ENCODE measurements at regions not wholly inside any gene's neighbourhood (a gene's known extent, or its start where the extent isn't known, plus 50 kb on each side); places are given as distances from the start of the nearest gene placed in this dataset.

DNA sequence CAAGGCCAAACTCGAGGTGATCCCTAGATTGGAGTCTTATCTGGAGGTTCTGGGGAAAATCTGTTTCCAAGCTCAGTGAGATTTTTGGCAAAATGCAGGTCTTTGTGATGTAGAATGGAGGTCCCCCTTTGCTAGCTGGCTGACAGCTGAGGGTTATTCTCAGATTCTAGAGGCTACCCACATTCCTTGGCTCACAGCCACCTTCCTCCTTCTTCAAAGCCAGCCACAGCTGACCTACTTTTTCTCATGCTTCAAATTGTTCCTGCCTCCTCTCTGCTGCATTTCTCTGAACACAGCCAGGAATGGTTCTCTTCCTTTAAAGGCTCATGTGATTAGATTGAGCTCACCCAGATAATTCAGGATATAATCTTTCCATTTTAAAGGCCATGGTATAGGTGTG lies 86.9 kb downstream of the VCX3A start:
- DNase-seq: no peak
- no peaks in the 10 kb centered on the region for H4K20me1 ChIP-seq (ENCODE audit: insufficient read depth)
- H3K9ac ChIP-seq: no peak overlapping the region
- CTCF ChIA-PET: no interaction called here
- H3K27me3 ChIP-seq (ENCODE audit: insufficient read depth): no peaks in the 10 kb centered on the region
- no peak overlapping the region for H3K4me2 ChIP-seq
- H2AFZ ChIP-seq (ENCODE audit: low read depth): no peak overlapping the region
- TF ChIP-seq, protein P1, sequence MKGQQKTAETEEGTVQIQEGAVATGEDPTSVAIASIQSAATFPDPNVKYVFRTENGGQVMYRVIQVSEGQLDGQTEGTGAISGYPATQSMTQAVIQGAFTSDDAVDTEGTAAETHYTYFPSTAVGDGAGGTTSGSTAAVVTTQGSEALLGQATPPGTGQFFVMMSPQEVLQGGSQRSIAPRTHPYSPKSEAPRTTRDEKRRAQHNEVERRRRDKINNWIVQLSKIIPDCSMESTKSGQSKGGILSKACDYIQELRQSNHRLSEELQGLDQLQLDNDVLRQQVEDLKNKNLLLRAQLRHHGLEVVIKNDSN (IDR thresholded peaks at IDR 0.05; ENCODE audit: borderline replicate concordance, low read depth): no peak
- no peak for TF ChIP-seq YY1 (IDR thresholded peaks at IDR 0.05; ENCODE audit: low read depth)
- TF ChIP-seq NRF1 (IDR thresholded peaks at IDR 0.05; ENCODE audit: low read depth, low read length): no peak
- TF ChIP-seq FOXJ3 (CRISPR knock-in tag; IDR thresholded peaks at IDR 0.05): no peak
- no peak for TF ChIP-seq CHD2 (IDR thresholded peaks at IDR 0.05; ENCODE audit: low read length, partially characterized antibody)
- no peak for TF ChIP-seq TEAD4 (IDR thresholded peaks at IDR 0.05; ENCODE audit: borderline replicate concordance, insufficient read depth)
- no peak for TF ChIP-seq MXI1 (IDR thresholded peaks at IDR 0.05; ENCODE audit: low read depth, low read length)
- TF ChIP-seq EZH2phosphoT487 (IDR thresholded peaks at IDR 0.05; ENCODE audit: borderline replicate concordance, low read depth): no peak
- TF ChIP-seq GATA2 (CRISPR knock-in tag; IDR thresholded peaks at IDR 0.05): no peak
- H3K4me3 ChIP-seq (ENCODE audit: low read depth in 2 of 2, low read length in 1 of 2): no peak overlapping the region
- no peaks in the 10 kb centered on the region for H3K36me3 ChIP-seq (replicated peaks in 1 of 2; ENCODE audit: control insufficient read depth in 1 of 2, insufficient read depth in 2 of 2, low read length in 1 of 2)
- no peaks in the 10 kb centered on the region for H3K9me2 ChIP-seq
- no peaks in the 10 kb centered on the region for H3F3A ChIP-seq (replicated peaks; ENCODE audit: insufficient read depth)
- WGBS (ENCODE audit: low lambda C conversion rate): 0% methylated on average over 1 of the region's 1 CpG
- no peaks in the 10 kb centered on the region for H3K79me2 ChIP-seq (ENCODE audit: insufficient read depth)
- POLR2A ChIA-PET: no interaction called here
- no peaks in the 10 kb centered on the region for H3K4me1 ChIP-seq (ENCODE audit: control insufficient read depth in 1 of 2, insufficient read depth in 2 of 2, low read depth in 1 of 2, low read length in 1 of 2)
- H3K9me3 ChIP-seq: no peaks in the 10 kb centered on the region
- H3K27ac ChIP-seq (ENCODE audit: low read depth in 2 of 2, low read length in 1 of 2): no peak overlapping the region

DNA sequence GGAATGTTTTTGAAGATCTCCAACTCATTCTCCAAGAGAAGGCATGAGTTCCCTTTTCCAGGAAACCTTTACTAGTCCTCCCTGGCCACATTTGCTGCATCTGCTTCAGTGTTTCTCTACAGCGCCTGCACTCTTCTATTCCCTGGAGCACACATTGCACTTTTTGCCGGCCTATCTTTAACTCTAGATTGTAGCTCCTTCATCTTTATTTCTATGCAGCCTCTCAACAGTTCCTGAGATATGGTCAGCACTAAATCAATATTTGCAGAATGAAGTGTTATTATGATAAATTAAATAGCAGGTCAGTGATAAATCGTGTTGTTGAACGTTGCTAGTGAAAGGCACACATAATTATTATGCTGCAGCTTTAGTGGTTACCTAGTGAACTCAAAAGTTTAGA lies 88.3 kb downstream of the VCX3A start:
- ChIA-PET POLR2A (no interaction called here), CTCF (no interaction called here)
- no peak overlapping the region for H3K27ac ChIP-seq (ENCODE audit: low read depth in 2 of 2, low read length in 1 of 2)
- no peak for DNase-seq
- H3K9me3 ChIP-seq: no peaks in the 10 kb centered on the region
- H3K36me3 ChIP-seq (replicated peaks in 1 of 2; ENCODE audit: control insufficient read depth in 1 of 2, insufficient read depth in 2 of 2, low read length in 1 of 2): no peaks in the 10 kb centered on the region
- H3F3A ChIP-seq (replicated peaks; ENCODE audit: insufficient read depth): no peaks in the 10 kb centered on the region
- no peaks in the 10 kb centered on the region for H3K4me1 ChIP-seq (ENCODE audit: control insufficient read depth in 1 of 2, insufficient read depth in 2 of 2, low read depth in 1 of 2, low read length in 1 of 2)
- 16% methylated on average over 4 of the region's 4 CpGs for WGBS (ENCODE audit: low lambda C conversion rate)
- no peaks in the 10 kb centered on the region for H3K27me3 ChIP-seq (ENCODE audit: insufficient read depth)
- no peak overlapping the region for H3K4me3 ChIP-seq (ENCODE audit: low read depth in 2 of 2, low read length in 1 of 2)
- H3K9me2 ChIP-seq: no peaks in the 10 kb centered on the region
- no peaks in the 10 kb centered on the region for H3K79me2 ChIP-seq (ENCODE audit: insufficient read depth)
- no peak overlapping the region for H3K9ac ChIP-seq
- no peak overlapping the region for H2AFZ ChIP-seq (ENCODE audit: low read depth)
- no peak overlapping the region for H3K4me2 ChIP-seq
- TF ChIP-seq TAF1 (IDR thresholded peaks at IDR 0.05; ENCODE audit: borderline replicate concordance, low read depth, low read length) (no peak), RXRA (IDR thresholded peaks at IDR 0.05; ENCODE audit: borderline replicate concordance, low read depth) (no peak), EZH2phosphoT487 (IDR thresholded peaks at IDR 0.05; ENCODE audit: borderline replicate concordance, low read depth) (no peak), RFX5 (IDR thresholded peaks at IDR 0.05; ENCODE audit: low read length) (no peak), FOXJ3 (CRISPR knock-in tag; IDR thresholded peaks at IDR 0.05) (no peak), RCOR1 (IDR thresholded peaks at IDR 0.05; ENCODE audit: low read length) (no peak), EP300 (IDR thresholded peaks at IDR 0.05; ENCODE audit: borderline replicate concordance in 1 of 2, low read depth in 1 of 2, low read length in 1 of 2) (no peak), ELF1 (IDR thresholded peaks at IDR 0.05) (no peak), SMC3 (IDR thresholded peaks at IDR 0.05; ENCODE audit: low read depth, low read length) (no peak), TCF12 (IDR thresholded peaks at IDR 0.05) (no peak), MEF2A (IDR thresholded peaks at IDR 0.05; ENCODE audit: borderline replicate concordance, low read depth) (no peak), FOSL2 (IDR thresholded peaks at IDR 0.05; ENCODE audit: borderline replicate concordance, low read depth) (no peak)
- TF ChIP-seq, protein P2, sequence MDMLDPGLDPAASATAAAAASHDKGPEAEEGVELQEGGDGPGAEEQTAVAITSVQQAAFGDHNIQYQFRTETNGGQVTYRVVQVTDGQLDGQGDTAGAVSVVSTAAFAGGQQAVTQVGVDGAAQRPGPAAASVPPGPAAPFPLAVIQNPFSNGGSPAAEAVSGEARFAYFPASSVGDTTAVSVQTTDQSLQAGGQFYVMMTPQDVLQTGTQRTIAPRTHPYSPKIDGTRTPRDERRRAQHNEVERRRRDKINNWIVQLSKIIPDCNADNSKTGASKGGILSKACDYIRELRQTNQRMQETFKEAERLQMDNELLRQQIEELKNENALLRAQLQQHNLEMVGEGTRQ (IDR thresholded peaks at IDR 0.05; ENCODE audit: borderline replicate concordance, low read depth, low read length): no peak
- TF ChIP-seq, protein P3, sequence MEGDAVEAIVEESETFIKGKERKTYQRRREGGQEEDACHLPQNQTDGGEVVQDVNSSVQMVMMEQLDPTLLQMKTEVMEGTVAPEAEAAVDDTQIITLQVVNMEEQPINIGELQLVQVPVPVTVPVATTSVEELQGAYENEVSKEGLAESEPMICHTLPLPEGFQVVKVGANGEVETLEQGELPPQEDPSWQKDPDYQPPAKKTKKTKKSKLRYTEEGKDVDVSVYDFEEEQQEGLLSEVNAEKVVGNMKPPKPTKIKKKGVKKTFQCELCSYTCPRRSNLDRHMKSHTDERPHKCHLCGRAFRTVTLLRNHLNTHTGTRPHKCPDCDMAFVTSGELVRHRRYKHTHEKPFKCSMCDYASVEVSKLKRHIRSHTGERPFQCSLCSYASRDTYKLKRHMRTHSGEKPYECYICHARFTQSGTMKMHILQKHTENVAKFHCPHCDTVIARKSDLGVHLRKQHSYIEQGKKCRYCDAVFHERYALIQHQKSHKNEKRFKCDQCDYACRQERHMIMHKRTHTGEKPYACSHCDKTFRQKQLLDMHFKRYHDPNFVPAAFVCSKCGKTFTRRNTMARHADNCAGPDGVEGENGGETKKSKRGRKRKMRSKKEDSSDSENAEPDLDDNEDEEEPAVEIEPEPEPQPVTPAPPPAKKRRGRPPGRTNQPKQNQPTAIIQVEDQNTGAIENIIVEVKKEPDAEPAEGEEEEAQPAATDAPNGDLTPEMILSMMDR (IDR thresholded peaks at IDR 0.05): no peak
- TF ChIP-seq, protein P4, sequence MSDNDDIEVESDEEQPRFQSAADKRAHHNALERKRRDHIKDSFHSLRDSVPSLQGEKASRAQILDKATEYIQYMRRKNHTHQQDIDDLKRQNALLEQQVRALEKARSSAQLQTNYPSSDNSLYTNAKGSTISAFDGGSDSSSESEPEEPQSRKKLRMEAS (IDR thresholded peaks at IDR 0.05; ENCODE audit: low read depth): no peak
- TF ChIP-seq, protein P5, sequence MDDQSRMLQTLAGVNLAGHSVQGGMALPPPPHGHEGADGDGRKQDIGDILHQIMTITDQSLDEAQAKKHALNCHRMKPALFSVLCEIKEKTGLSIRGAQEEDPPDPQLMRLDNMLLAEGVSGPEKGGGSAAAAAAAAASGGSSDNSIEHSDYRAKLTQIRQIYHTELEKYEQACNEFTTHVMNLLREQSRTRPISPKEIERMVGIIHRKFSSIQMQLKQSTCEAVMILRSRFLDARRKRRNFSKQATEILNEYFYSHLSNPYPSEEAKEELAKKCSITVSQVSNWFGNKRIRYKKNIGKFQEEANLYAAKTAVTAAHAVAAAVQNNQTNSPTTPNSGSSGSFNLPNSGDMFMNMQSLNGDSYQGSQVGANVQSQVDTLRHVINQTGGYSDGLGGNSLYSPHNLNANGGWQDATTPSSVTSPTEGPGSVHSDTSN (IDR thresholded peaks at IDR 0.05): no peak
- H4K20me1 ChIP-seq (ENCODE audit: insufficient read depth): no peaks in the 10 kb centered on the region
